Stimulated activated CD4-positive, alpha-beta T cell treated with anti-CD3 and anti-CD28 coated beads, Interleukin-12 subunit alpha, Interleukin-12 subunit beta, amount 100 ng/mL, for 4 hours (primary cell): ENCODE measurements at regions not wholly inside any gene's neighbourhood (a gene's known extent, or its start where the extent isn't known, plus 50 kb on each side); places are given as distances from the start of the nearest gene placed in this dataset.
"Not testable (repeated sequence)": the region's sequence is repeated elsewhere in the genome, so short reads cannot be mapped to it uniquely, and the experiment has no call there.

ENCODE experiments used
- DNase-seq: peaks from one replicate; pipeline ENCODE4 v3.0.0-alpha.2; 2020

DNA sequence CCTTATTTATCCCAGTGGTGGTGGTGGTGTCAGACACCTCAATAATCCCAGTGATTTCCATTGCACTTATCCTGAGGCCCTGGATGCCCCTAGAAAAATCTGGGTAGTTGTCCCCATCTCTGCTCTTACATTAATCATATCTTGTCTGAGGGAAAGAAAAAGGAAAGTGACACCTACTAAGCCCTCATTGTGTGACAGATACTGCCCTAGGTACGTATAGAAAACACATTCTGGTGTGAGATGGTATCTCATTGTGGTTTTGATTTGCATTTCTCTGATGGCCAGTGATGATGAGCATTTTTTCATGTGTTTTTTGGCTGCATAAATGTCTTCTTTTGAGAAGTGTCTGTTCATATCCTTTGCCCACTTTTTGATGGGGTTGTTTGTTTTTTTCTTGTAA, 162.6 kb upstream of the JADE1 start:
- not testable (repeated sequence) for DNase-seq

GRCh38 chr4:128644693-128645654, 164.5 kb upstream of the JADE1 start:
- not testable (repeated sequence) for DNase-seq

DNA sequence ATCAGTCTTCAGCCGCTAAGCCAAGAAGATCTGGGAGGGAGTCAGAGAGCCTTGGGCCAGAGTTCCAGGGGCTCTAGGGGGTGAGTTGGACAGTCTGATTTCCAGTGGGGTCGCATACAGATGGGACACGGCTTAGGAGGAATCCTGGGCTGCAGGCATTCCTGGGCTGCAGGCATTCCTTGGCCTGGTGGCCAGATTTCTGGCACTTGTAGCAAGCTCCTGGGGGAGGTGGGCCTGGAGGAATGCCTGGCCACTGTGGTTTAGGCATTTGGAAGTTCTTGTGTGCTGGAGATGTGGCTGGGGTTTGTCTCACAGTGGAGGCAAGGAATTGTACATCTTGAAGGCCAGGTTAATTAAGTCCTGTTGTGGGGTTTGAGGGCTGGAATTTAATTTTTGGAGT, 165.4 kb upstream of the JADE1 start:
- not testable (repeated sequence) for DNase-seq

DNA sequence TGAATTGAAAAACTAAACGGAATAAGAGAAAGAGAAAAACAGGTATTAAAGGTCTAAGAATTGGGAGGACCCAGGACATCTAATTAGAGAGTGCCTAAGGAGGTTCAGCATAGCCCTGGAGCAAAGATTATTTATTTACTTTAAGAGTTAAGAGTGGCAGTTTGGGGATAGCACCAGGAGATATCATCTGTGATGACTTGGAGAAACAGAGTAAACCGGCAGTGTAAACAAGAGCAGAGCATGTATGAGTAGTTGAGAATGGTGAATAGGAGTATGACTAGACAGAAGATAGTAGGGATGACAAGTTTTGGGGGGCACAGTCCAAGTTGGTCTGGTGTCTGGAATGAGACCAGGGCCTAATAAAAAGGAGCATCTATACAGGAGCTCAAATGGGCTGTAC, 167.9 kb upstream of the JADE1 start:
- not testable (repeated sequence) for DNase-seq

DNA sequence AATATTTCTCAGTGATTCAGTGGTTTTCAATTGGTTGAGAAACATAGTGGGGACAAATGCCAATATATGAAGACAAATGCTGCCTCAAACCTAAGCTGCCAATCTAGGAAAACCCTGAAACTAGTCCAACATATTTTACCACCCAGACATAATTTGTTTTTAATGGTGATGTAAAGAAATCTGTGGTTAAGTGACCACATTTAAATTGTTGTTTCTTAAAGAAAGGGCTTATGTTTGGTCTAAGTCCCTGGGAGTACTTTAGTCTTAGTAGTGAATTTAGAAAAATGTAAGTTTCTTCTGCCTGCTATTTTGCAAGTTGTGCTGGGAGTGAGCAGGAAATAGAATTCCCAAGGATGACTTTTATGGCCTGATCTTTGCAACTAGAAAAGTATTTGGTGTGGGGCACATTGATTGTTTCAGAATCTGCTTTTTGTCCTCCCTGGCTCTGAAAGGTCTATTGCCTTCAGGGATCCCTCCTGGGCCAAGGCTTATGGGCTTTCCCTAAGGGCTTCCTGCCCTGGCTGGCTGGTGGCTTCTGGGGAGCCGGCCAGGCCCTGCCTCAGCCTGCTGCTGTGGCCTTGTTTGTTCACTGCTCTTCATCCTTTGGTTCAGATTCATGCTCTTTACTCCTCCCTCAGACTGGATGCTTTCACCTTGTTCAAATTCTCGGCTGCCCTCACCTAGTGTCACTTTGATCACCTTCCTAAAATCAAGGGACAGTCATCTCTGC, 169.8 kb upstream of the JADE1 start:
- DNase-seq: no peak

DNA sequence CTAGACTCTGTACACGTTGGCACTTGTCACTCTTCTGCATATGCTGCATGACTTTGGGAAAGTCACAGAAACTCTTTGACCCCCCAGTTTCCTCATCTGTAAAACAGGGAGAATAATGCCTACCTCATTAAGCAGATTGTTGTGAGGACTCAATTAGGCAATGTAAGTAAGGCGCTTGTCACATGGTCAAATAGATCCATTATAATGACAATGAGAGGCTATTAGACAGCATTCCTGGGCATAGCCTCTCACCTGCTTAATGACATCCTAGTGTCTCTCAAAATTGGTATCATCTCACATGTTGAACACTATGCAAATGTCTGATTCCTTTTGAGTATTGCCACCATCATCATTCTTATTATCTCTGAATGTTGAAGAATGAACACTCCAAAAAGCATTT, 172.6 kb upstream of the JADE1 start:
- DNase-seq: no peak

GRCh38 chr4:128635955-128636560, 173.4 kb upstream of the JADE1 start:
- DNase-seq: no peak

GRCh38 chr4:128635141-128635954, 174.2 kb upstream of the JADE1 start:
- no peak for DNase-seq

DNA sequence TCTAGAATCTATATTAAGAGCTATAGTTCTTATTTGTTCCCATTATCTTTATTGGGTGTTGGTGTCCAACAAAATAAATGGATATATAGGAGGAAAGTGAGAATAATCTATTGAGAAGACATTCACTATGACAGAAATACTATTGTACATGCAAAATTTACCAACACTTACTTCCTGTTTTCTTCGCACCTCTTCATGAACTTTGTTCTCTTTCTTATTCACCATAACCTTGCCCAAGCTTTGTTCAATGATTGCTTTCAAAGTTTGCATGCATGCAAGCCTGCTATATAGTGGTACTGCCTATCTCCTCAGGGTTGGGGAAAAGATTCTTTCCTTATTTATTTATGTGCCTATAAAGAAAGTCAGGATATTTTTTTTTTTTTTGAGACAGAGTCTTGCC, 176.4 kb upstream of the JADE1 start:
- no peak for DNase-seq

DNA sequence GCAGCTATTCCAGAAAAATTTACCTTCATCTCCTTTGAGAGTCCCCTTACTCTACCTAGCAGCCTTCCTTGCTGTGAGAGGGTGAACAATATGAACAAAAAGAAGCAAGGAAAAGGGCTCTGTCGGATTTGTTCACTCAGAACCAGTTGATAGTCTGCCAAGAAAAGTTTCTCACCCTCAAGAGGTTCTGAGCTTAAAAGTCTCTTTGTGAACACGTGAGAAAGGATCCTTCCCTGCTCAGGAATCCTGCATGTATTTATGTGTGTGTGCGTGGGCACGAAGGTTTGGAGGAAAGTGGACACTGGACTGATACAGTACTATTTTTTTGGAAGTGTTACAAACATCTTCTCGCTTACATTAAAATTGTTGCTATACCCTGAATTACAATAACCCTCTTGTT, 178.6 kb upstream of the JADE1 start:
- DNase-seq: no peak

GRCh38 chr4:128623508-128624215, 185.8 kb upstream of the JADE1 start:
- no peak for DNase-seq

DNA sequence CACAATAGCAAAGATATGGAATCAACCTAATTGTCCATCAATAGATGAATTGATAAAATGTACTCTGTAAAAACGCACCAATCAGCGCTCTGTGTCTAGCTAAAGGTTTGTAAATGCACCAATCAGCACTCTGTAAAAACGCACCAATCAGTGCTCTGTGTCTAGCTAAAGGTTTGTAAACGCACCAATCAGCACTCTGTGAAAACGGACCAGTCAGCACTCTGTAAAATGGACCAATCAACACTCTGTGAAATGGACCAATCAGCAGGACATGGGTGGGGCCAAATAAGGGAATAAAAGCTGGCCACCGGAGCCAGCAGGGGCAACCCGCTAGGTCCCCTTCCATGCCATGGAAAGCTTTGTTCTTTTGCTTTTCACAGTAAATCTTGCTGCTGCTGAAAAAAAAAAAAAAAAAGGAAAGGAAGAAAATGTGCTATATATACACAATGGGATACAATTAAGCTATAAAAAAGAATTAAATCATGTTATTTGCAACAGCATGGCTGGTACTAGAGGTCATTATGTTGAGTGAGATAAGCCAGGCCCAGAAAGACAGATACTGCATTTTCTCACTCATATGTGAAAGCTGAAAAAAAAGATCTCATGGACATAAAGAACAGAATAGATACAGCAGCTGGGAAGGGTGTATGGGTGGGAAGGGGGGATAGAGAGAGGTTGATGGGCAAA, 189.1 kb upstream of the JADE1 start:
- DNase-seq: not testable (repeated sequence)

DNA sequence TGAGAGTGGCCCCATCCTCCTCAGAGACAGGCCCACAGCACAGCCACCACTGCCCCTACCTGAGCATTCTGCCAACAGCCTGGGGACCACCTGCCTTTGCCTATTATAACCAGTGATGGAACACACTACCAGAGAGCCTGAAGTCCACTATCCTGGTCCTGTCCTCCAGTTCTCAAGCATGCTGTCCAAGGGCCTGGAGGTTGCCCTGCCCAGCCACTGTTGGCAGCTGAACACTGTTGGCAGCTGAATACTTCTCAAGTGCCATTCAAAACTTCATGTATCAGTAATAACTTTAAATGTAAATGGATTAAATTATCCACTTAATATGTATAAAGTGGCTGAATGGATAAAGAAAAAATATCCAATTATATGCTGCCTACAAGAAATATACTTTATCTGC, 194.3 kb upstream of the JADE1 start:
- no peak for DNase-seq

GRCh38 chr4:128608006-128608405, 201.5 kb upstream of the JADE1 start:
- DNase-seq: no peak

DNA sequence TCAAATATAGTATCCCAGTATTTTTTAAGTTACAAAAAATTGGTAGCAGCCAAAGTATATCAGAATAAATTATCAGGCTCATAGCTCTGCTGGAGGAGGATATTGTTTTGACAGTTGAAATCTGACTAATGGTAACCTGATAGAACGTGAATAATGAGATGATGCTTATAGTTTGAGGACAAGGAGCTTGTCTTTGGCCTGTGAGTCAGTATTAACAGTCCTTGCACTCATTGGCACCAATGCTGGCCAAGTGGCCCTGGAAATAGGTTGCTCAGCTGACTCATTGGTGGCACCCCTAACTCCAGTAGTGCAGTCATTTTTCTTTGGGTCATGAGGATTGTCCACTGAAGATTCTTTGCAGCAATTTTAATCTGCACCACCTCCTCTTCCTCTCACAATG, 203.3 kb upstream of the JADE1 start:
- no peak for DNase-seq

DNA sequence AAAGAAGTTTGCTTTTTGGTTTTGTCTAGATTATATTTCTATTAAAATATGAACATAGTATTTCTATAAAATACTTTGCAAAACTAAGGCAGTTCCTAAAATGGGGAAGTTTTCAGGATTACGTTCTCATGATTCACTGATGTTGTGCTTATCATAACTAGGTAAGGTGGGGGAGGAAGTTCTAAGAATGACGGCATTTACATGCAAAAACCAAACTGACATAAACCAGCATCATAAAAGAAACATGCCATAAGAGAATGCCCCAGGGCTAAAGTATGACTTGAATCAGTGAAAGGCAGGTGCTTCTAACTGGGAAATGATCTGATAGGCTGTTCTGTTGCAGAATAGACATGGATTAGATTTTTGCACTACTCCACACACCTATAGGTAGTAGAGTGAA, 204.7 kb upstream of the JADE1 start:
- no peak for DNase-seq

DNA sequence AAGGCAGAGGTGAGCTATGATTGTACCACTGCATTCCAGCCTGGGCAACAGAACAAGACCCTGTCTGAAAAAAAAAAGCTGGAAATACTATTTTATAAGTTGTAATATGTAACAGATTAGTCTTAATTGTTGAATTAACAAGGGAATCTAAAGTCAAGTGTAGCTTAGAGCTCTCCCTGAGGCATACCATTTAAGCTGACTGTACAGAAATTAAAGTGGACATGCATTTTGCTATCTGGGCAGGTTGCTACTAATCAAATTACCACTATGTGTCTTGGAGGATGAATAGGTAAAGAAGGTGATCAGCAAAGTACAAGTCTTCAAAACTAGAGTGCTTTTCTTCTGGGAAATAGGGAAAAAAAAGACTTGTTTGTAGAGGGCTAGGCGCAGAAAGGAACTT, 205.3 kb upstream of the JADE1 start:
- no peak for DNase-seq

GRCh38 chr4:128603081-128603480, 206.4 kb upstream of the JADE1 start:
- DNase-seq: no peak

DNA sequence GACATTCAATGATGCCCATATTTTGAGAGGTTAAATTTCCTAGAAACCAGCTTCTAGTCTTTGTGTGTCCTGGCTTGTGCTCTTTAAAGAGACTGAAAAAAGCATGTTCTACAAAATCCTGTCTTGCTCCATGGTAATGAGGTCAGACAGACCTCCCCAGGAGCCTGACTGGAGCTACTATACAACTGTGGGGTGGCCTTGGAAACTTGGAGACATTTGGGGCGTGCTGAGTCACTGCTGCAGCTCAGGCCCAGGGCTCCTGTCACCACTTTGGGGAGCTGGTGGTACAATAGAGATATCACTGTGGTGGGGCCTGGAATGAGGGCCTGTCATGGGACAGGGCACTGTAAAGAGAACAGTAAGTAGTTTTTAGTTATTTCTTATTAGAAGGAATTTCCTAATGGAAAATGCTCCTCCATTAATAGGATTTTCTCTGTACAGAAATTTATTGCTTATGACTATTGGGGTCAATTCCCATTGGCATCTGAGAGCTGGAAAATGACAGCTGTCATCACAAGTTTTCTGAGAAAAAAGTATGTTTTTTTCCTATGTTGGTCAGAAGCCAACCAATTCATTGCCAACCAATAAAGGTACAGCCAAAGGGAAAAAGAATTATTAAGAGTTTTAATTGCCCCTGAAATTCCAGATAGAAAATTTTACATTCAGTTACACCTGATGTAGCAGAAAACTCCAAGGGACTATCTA, 207.4 kb upstream of the JADE1 start:
- no peak for DNase-seq

DNA sequence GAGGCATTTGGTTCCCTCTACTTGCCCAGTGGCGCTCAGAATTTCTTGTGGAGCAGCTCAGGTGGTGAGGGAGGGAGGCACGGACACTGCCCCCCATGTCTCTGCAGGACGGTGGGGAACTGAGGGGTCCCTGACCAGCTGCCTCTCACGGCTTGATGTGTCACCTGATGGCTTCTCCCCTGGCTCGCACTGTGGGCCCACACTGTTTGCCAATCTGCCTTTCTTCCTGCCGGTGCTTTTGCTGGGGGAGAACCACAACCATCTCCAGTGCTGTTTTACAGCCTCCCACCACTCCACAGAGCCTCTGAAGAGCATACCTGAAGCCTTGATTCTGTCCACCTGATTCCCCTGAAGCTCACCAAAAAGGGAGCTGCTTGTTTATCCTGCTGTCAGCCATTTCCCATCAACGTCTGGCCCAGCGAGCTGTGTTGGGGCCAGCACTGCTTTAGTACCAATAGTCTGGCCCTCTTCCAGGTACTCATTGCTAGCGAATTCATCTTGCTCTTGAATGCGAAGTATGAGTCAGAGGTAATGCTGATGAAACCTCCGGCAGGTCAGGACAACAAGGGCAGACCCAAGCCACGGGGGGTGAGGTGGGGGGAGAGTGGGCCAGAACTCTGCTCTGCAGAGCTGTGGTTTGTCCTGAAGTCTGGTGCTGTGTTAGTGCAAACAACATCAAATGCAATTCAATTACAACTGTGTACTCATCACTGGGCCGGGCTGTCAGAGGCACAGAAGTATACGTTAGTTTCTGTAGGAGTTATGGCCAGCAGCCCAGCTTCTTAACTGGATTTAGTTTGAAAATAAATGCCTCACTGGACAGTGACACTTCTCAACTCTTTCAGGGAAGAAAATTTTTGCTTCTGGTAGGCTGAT, 208.3 kb upstream of the JADE1 start:
- no peak for DNase-seq
